Type B pancreatic cell (in vitro differentiated cells): ENCODE measurements at regions not wholly inside any gene's neighbourhood (a gene's known extent, or its start where the extent isn't known, plus 50 kb on each side); places are given as distances from the start of the nearest gene placed in this dataset.
"Not testable (repeated sequence)": the region's sequence is repeated elsewhere in the genome, so short reads cannot be mapped to it uniquely, and the experiment has no call there.

ENCODE experiments used
- DNase-seq: peaks from one replicate; pipeline ENCODE4 v3.0.0; 2021; ENCODE audit warnings: mixed read lengths; ENCODE audit not compliant: unreplicated experiment; ENCODE audit errors: extremely low spot score
- H3K27ac Mint-ChIP-seq: 2 replicates; pipeline ENCODE4 v1.8.0; 2021; ENCODE audit warnings: mild to moderate bottlenecking, mixed read lengths
- H3K27me3 Mint-ChIP-seq: 2 replicates; pipeline ENCODE4 v1.8.0; 2021; ENCODE audit warnings: mixed read lengths
- H3K36me3 Mint-ChIP-seq: 2 replicates; pipeline ENCODE4 v1.8.0; 2021; ENCODE audit warnings: mixed read lengths
- H3K4me1 Mint-ChIP-seq: one replicate; pipeline ENCODE4 v1.8.0; 2021; ENCODE audit warnings: mixed read lengths; ENCODE audit not compliant: unreplicated experiment
- H3K4me3 Mint-ChIP-seq: 2 replicates; pipeline ENCODE4 v1.8.0; 2021; ENCODE audit warnings: mild to moderate bottlenecking, mixed read lengths
- H3K9me3 Mint-ChIP-seq: 2 replicates; pipeline ENCODE4 v1.8.0; 2021; ENCODE audit warnings: mixed read lengths
- CTCF ChIP-seq: fragments of 200-600 bp; sonication (generic); conservative IDR thresholded peaks from 2 replicates; pipeline ENCODE4 v1.5.0; 2021; ENCODE audit warnings: antibody characterized with exemption, mild to moderate bottlenecking

DNA sequence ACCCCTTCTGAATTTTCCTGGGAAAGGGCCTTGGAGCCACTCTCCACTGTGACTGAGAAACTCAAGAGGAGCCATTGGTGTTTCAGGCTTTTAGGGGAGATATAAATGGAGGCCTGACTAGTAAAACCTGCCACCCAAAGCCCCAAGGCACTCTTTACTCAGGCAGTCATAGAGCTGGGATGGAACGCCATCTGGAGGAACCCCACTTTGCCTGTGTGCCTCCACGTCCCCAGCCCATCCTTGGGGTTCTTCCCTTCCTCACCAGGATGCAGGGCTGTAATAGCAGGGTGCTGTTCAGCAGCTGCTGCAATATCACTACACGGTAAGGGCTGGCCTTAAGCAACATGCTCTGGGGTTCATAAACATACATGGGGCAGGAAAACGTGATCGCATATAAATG is 232.6 kb downstream of the BAMBI start:
- Mint-ChIP-seq H3K4me3 (no peak overlapping the region), H3K9me3 (no peaks in the 10 kb centered on the region), H3K36me3 (no peaks in the 10 kb centered on the region), H3K27ac (no peak overlapping the region), H3K27me3 (no peaks in the 10 kb centered on the region), H3K4me1 (peaks cover 32% of the 10 kb centered on the region)
- DNase-seq, result no peak
- TF ChIP-seq CTCF, result no peak

GRCh38 chr10:28910956-28911355 is 233.6 kb downstream of the BAMBI start:
- H3K27ac Mint-ChIP-seq, result no peak overlapping the region
- DNase-seq, result no peak
- no peaks in the 10 kb centered on the region for H3K36me3 Mint-ChIP-seq
- no peak overlapping the region for H3K4me3 Mint-ChIP-seq
- H3K27me3 Mint-ChIP-seq, result no peaks in the 10 kb centered on the region
- H3K4me1 Mint-ChIP-seq, result peaks cover 27% of the 10 kb centered on the region
- TF ChIP-seq CTCF, result no peak
- H3K9me3 Mint-ChIP-seq, result no peaks in the 10 kb centered on the region

- H3K4me3 Mint-ChIP-seq, result not testable (repeated sequence)
Measured at GRCh38 chr10:28911511-28911910, 234.2 kb downstream of the BAMBI start.

DNA sequence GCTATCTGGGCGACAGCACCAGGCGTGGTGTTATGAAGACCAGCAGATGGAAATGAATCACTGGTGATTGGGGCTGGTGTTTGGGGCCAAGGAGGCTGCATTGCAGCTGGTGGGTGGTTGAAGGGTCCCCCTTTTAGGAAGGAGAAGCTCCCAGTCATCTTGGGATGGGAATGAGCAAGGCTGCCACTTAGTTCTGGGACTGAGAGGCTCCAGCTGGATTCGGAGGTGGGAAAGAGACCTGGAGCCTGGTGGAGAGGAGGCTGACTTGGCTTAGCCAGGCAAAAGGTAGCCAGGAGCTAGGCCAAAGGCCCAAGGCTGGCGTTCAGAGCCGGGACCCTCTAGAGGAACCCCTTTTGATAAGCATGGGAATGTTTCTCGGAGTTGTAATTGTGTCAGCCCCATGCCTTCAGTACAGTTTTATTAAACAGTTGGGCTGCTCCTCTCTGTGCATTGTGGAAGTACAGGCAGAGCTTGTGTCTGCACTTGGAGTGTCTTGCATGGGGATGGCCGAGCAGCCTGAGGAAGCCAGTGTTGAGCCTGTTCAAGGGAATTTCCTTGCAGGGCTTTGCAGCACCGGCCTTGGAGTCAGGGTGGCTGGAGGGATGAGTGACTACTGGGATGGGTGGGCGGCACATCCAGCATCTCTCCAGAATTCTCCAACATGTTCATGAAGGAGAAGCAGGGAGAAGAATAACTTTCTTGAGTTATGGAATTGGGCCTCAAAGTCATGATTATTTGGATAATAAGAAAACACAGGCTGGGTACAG is 234.9 kb downstream of the BAMBI start:
- H3K4me3 Mint-ChIP-seq, result no peak overlapping the region
- peaks cover 6% of the 10 kb centered on the region for H3K9me3 Mint-ChIP-seq
- peaks cover 28% of the 10 kb centered on the region for H3K4me1 Mint-ChIP-seq
- no peak overlapping the region for H3K27ac Mint-ChIP-seq
- TF ChIP-seq CTCF, result no peak
- H3K36me3 Mint-ChIP-seq, result peaks cover 5% of the 10 kb centered on the region
- H3K27me3 Mint-ChIP-seq, result no peaks in the 10 kb centered on the region
- no peak for DNase-seq

More at GRCh38 chr10:28911511-28911910, 234.2 kb downstream of the BAMBI start:
- DNase-seq, H3K27ac Mint-ChIP-seq, H3K9me3 Mint-ChIP-seq, H3K27me3 Mint-ChIP-seq, H3K36me3 Mint-ChIP-seq: not testable (repeated sequence)
- H3K4me1 Mint-ChIP-seq, result peaks cover 26% of the 10 kb centered on the region

DNA sequence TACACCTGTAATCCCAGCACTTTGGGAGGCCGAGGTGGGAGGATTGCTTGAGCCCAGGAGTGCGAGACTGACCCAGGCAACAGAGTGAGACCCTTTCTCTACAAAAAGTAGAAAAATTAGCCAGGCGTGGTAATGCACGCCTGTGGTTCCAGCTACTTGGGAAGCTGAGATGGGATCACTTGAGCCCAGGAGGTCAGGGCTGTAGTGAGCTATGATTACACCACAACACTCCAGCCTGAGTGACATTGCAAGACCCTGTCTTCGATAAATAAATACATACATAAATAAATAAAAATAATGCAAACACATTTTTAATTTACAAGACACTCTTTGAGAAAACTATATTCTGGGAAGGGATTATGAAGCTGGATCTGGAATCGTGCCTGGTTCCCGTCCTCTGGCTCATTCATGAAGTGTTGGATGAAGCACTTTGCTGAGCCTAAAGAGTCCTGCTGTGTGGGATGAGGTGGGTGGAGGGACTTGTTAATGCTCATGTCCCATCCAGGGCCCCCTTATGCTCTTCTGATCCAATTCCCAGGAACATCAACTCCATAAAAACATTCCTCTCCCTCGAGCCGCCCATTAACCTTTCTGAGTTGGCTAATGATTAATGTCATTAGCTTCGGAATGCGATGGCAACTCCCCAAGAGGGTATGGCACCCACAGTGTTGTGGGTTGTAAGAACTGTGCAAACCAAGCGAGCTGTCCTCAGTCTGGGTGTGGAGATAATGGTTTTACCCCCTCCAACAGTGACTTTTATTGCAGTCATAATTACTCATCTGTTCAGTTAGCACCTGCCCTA is 236.3 kb downstream of the BAMBI start:
- no peak overlapping the region for H3K27ac Mint-ChIP-seq
- H3K4me1 Mint-ChIP-seq, result peaks cover 28% of the 10 kb centered on the region
- peaks cover 5% of the 10 kb centered on the region for H3K36me3 Mint-ChIP-seq
- no peak for DNase-seq
- H3K4me3 Mint-ChIP-seq, result no peak overlapping the region
- peaks cover 10% of the 10 kb centered on the region for H3K9me3 Mint-ChIP-seq
- no peaks in the 10 kb centered on the region for H3K27me3 Mint-ChIP-seq
- no peak for TF ChIP-seq CTCF

DNA sequence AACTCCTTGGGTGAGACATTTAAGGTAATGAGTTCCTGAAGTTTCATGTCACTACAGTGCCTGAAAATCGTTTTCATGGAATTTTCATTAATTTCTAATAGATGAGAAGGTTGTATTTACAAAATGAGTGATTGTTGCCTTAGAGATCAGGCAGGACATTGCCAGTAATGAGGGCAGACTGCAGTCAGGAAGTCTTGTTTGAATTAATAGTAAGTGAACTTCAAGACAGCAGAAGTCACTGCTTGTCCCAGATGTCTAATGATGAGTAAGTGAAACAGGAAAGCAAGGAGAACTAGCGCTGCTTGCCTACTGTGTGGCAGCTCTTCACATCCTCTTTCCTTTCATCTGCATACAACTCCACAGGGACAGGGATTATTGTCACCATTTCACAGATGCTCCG is 237.4 kb downstream of the BAMBI start:
- H3K4me1 Mint-ChIP-seq, result peaks cover 28% of the 10 kb centered on the region
- no peak for TF ChIP-seq CTCF
- DNase-seq, result no peak
- no peak overlapping the region for H3K27ac Mint-ChIP-seq
- H3K36me3 Mint-ChIP-seq, result peaks cover 5% of the 10 kb centered on the region
- H3K27me3 Mint-ChIP-seq, result no peaks in the 10 kb centered on the region
- H3K4me3 Mint-ChIP-seq, result no peak overlapping the region
- peaks cover 10% of the 10 kb centered on the region for H3K9me3 Mint-ChIP-seq
